SH-SY5Y (cell line): ENCODE measurements at regions not wholly inside any gene's neighbourhood (a gene's known extent, or its start where the extent isn't known, plus 50 kb on each side); places are given as distances from the start of the nearest gene placed in this dataset.

ENCODE experiments used
- GATA2 ChIP-seq: IDR thresholded peaks from 2 replicates; pipeline ENCODE4 v1.6.1; 2011; ENCODE audit warnings: mild to moderate bottlenecking, low read depth, low read length
- GATA3 ChIP-seq: IDR thresholded peaks from 2 replicates; pipeline ENCODE4 v1.6.1; 2011; ENCODE audit warnings: low read depth, mild to moderate bottlenecking, low read length, moderate library complexity

- TF ChIP-seq GATA3 (no peak), GATA2 (no peak)
These were observed 148.6 kb downstream of the NXPE2 start for GRCh38 chr11:114826910-114827442.
